ENCODE measurements at regions not wholly inside any gene's neighbourhood (a gene's known extent, or its start where the extent isn't known, plus 50 kb on each side); places are given as distances from the start of the nearest gene placed in this dataset.

DNA sequence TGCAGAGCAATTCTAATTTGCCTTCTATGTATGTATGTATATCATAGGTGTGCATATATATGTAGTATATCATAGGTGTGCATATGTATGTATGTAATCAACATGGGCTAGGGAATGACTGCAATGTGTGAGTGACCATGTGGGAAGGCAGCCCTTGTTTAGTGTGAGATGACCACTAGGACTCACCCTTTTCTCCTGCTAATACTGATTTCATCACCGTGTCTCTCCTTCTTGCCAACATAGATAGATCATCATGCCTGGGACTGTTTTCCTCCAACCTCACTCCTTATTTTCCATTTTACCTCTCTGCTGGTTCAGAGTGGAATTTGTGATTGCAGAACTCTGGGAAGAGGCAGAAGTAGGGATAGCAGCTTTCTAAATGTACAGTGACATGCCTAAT lies 63.6 kb upstream of the SFRP2 start:
- H3K4me3 ChIP-seq (ENCODE audit: low read depth, low read length, poor library complexity, severe bottlenecking), result no peak overlapping the region
- no peaks in the 10 kb centered on the region for H3K9me3 ChIP-seq (ENCODE audit: low read depth, low read length, poor library complexity, severe bottlenecking)
- no peaks in the 10 kb centered on the region for H3K36me3 ChIP-seq (ENCODE audit: insufficient read depth, low read length, poor library complexity, severe bottlenecking)
- intact Hi-C loops (cut with micrococcal nuclease; ENCODE audit: unreplicated experiment), result no loop called here
- TF ChIP-seq EZH2 (IDR thresholded peaks at IDR 0.05; ENCODE audit: borderline replicate concordance, low read depth, low read length, poor library complexity, severe bottlenecking), result no peak
- TF ChIP-seq, protein P1, sequence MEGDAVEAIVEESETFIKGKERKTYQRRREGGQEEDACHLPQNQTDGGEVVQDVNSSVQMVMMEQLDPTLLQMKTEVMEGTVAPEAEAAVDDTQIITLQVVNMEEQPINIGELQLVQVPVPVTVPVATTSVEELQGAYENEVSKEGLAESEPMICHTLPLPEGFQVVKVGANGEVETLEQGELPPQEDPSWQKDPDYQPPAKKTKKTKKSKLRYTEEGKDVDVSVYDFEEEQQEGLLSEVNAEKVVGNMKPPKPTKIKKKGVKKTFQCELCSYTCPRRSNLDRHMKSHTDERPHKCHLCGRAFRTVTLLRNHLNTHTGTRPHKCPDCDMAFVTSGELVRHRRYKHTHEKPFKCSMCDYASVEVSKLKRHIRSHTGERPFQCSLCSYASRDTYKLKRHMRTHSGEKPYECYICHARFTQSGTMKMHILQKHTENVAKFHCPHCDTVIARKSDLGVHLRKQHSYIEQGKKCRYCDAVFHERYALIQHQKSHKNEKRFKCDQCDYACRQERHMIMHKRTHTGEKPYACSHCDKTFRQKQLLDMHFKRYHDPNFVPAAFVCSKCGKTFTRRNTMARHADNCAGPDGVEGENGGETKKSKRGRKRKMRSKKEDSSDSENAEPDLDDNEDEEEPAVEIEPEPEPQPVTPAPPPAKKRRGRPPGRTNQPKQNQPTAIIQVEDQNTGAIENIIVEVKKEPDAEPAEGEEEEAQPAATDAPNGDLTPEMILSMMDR (conservative IDR thresholded peaks at IDR 0.05; ENCODE audit: low read depth, low read length), result no peak
- POLR2A ChIA-PET (ENCODE audit: low non-redundant PET), result no interaction called here
- no peak overlapping the region for H3K27ac ChIP-seq (ENCODE audit: low read depth, low read length, poor library complexity, severe bottlenecking)
- H3K27me3 ChIP-seq (replicated peaks; ENCODE audit: insufficient read depth, low read depth, low read length, poor library complexity), result no peaks in the 10 kb centered on the region
- CTCF ChIA-PET, result no interaction called here
- no peaks in the 10 kb centered on the region for H3K4me1 ChIP-seq (ENCODE audit: insufficient read depth, low read length, poor library complexity, severe bottlenecking)
- no TSS peak for BruUV-seq (replicated peaks)
- DNase-seq (ENCODE audit: low spot score), result no peak

DNA sequence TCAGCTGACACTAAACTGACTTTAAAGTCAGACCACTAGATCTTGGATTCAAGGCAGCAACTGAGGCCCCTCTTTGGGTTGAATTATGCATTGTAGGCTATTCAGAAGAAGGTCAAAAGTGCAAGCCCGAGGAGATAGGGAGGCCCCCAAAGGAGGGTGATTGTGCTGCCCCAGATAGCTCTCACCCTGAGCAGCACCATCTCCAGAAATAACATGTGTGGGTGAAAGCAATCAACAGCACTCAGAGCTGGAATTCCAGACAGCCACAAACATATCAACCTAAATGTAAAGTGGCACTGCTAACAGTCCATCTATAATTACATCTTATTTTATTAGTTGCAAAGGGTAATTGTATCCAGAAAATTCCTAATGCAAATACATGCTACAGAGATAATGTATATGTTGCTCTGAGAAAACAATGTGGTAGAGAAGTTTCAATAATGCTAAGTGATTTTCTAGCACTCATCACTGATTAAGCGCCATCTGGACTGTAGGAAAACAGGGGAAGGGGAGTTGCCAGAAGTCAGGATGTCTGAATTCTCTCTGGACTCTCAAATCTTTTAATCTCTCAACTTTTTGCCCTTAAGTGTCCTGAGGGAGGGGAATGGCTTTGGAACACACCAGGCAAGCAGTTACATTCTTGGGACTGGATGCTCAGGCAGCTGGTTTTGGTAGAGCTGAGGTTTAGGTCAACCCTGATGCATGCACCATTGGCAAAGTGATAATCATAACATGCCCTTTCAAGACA lies 61.8 kb upstream of the SFRP2 start:
- Histone ChIP-seq H3K4me3 (ENCODE audit: low read depth, low read length, poor library complexity, severe bottlenecking) (no peak overlapping the region), H3K27ac (ENCODE audit: low read depth, low read length, poor library complexity, severe bottlenecking) (no peak overlapping the region), H3K9me3 (ENCODE audit: low read depth, low read length, poor library complexity, severe bottlenecking) (no peaks in the 10 kb centered on the region), H3K4me1 (ENCODE audit: insufficient read depth, low read length, poor library complexity, severe bottlenecking) (no peaks in the 10 kb centered on the region), H3K27me3 (replicated peaks; ENCODE audit: insufficient read depth, low read depth, low read length, poor library complexity) (no peaks in the 10 kb centered on the region), H3K36me3 (ENCODE audit: insufficient read depth, low read length, poor library complexity, severe bottlenecking) (no peaks in the 10 kb centered on the region)
- intact Hi-C loops (cut with micrococcal nuclease; ENCODE audit: unreplicated experiment), result no loop called here
- DNase-seq (ENCODE audit: low spot score), result no peak
- ChIA-PET POLR2A (ENCODE audit: low non-redundant PET) (no interaction called here), CTCF (no interaction called here)
- TF ChIP-seq, protein P1 (conservative IDR thresholded peaks at IDR 0.05; ENCODE audit: low read depth, low read length), result no peak
- TF ChIP-seq EZH2 (IDR thresholded peaks at IDR 0.05; ENCODE audit: borderline replicate concordance, low read depth, low read length, poor library complexity, severe bottlenecking), result no peak
- BruUV-seq (replicated peaks), result no TSS peak

DNA sequence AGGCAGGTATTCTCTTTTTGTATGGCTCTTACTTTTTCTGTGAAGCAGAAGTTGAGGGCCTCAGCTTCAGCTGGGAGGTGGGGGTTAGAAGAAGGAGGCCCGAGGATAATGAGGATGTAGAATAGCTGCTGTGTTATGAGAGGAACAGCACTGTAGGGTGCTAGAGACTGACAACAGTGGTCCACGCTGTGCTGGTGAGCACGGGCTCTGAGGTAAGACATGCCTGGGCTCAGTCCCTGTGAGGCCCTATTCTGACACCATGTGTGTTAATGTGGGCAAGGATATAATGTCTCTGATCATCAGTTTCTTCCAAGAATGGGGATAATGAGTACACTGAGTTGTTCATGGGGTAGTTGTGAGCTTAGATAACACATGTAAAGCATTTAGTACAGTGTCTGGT lies 55.3 kb upstream of the SFRP2 start:
- Histone ChIP-seq H3K4me1 (ENCODE audit: insufficient read depth, low read length, poor library complexity, severe bottlenecking) (no peaks in the 10 kb centered on the region), H3K36me3 (ENCODE audit: insufficient read depth, low read length, poor library complexity, severe bottlenecking) (no peaks in the 10 kb centered on the region), H3K27ac (ENCODE audit: low read depth, low read length, poor library complexity, severe bottlenecking) (no peak overlapping the region), H3K4me3 (ENCODE audit: low read depth, low read length, poor library complexity, severe bottlenecking) (no peak overlapping the region), H3K27me3 (replicated peaks; ENCODE audit: insufficient read depth, low read depth, low read length, poor library complexity) (no peaks in the 10 kb centered on the region), H3K9me3 (ENCODE audit: low read depth, low read length, poor library complexity, severe bottlenecking) (no peaks in the 10 kb centered on the region)
- ChIA-PET CTCF (no interaction called here), POLR2A (ENCODE audit: low non-redundant PET) (no interaction called here)
- TF ChIP-seq EZH2 (IDR thresholded peaks at IDR 0.05; ENCODE audit: borderline replicate concordance, low read depth, low read length, poor library complexity, severe bottlenecking), result no peak
- TF ChIP-seq, protein P1 (conservative IDR thresholded peaks at IDR 0.05; ENCODE audit: low read depth, low read length), result no peak
- BruUV-seq (replicated peaks), result no TSS peak
- no peak for DNase-seq (ENCODE audit: low spot score)
- intact Hi-C loops (cut with micrococcal nuclease; ENCODE audit: unreplicated experiment), result no loop called here
